HG03139 (cell line): ENCODE measurements at regions not wholly inside any gene's neighbourhood (a gene's known extent, or its start where the extent isn't known, plus 50 kb on each side); places are given as distances from the start of the nearest gene placed in this dataset.

Experiments
- ATAC-seq: cut with Tn5 transposase; IDR thresholded peaks from one replicate; pipeline ENCODE4 v1.9.1; 2021; ENCODE audit not compliant: unreplicated experiment

GRCh38 chr4:24174602-24175001 is 284.8 kb upstream of the PPARGC1A start:
- no peak for ATAC-seq

- no peak for ATAC-seq
These were observed 282.6 kb upstream of the PPARGC1A start for GRCh38 chr4:24172406-24172805.

- no peak for ATAC-seq
These were observed 280.1 kb upstream of the PPARGC1A start for GRCh38 chr4:24169956-24170355.

GRCh38 chr4:24168658-24169057 is 278.8 kb upstream of the PPARGC1A start:
- ATAC-seq: no peak

GRCh38 chr4:24166501-24166900 is 276.7 kb upstream of the PPARGC1A start:
- ATAC-seq: no peak

- no peak for ATAC-seq
These were observed 274.9 kb upstream of the PPARGC1A start for GRCh38 chr4:24164797-24165196.

- ATAC-seq: no peak
These were observed 274.3 kb upstream of the PPARGC1A start for GRCh38 chr4:24164054-24164693.

- ATAC-seq: no peak
These were observed 273.5 kb upstream of the PPARGC1A start for GRCh38 chr4:24163314-24163713.

- ATAC-seq: no peak
These were observed 270.5 kb upstream of the PPARGC1A start for GRCh38 chr4:24160358-24160757.

- no peak for ATAC-seq
These were observed 268.2 kb upstream of the PPARGC1A start for GRCh38 chr4:24158031-24158430.

- ATAC-seq: no peak
These were observed 260.2 kb upstream of the PPARGC1A start for GRCh38 chr4:24150034-24150433.

- ATAC-seq: no peak
These were observed 256.3 kb upstream of the PPARGC1A start for GRCh38 chr4:24146127-24146526.

GRCh38 chr4:24145591-24145990 is 255.7 kb upstream of the PPARGC1A start:
- ATAC-seq: no peak

- no peak for ATAC-seq
These were observed 254.5 kb upstream of the PPARGC1A start for GRCh38 chr4:24144381-24144780.

GRCh38 chr4:24143741-24144140 is 253.9 kb upstream of the PPARGC1A start:
- no peak for ATAC-seq

- no peak for ATAC-seq
These were observed 252.0 kb upstream of the PPARGC1A start for GRCh38 chr4:24141836-24142235.

- no peak for ATAC-seq
These were observed 251.0 kb upstream of the PPARGC1A start for GRCh38 chr4:24140892-24141291.

- no peak for ATAC-seq
These were observed 248.1 kb upstream of the PPARGC1A start for GRCh38 chr4:24137671-24138601.

- no peak for ATAC-seq
These were observed 242.3 kb upstream of the PPARGC1A start for GRCh38 chr4:24131954-24132673.

GRCh38 chr4:24130637-24131036 is 240.8 kb upstream of the PPARGC1A start:
- ATAC-seq: no peak

- ATAC-seq: no peak
These were observed 236.9 kb upstream of the PPARGC1A start for GRCh38 chr4:24126776-24127175.
